ENCODE measurements at regions not wholly inside any gene's neighbourhood (a gene's known extent, or its start where the extent isn't known, plus 50 kb on each side); places are given as distances from the start of the nearest gene placed in this dataset.

GRCh38 chr18:4842751-4843150 is 354.3 kb downstream of the AKAIN1 start:
- TF ChIP-seq POLR2AphosphoS5 (IDR thresholded peaks at IDR 0.05; ENCODE audit: low read depth) = no peak
- no peak for TF ChIP-seq REST (IDR thresholded peaks at IDR 0.05; ENCODE audit: insufficient replicate concordance, low read depth)
- TF ChIP-seq CTCF (IDR thresholded peaks at IDR 0.05; ENCODE audit: insufficient read depth, low read length) = no peak
- no peak for TF ChIP-seq GABPA (IDR thresholded peaks at IDR 0.05; ENCODE audit: low read depth)
- TF ChIP-seq SPI1 (IDR thresholded peaks at IDR 0.05; ENCODE audit: borderline replicate concordance, low read depth) = no peak
